ENCODE measurements at regions not wholly inside any gene's neighbourhood (a gene's known extent, or its start where the extent isn't known, plus 50 kb on each side); places are given as distances from the start of the nearest gene placed in this dataset.

DNA sequence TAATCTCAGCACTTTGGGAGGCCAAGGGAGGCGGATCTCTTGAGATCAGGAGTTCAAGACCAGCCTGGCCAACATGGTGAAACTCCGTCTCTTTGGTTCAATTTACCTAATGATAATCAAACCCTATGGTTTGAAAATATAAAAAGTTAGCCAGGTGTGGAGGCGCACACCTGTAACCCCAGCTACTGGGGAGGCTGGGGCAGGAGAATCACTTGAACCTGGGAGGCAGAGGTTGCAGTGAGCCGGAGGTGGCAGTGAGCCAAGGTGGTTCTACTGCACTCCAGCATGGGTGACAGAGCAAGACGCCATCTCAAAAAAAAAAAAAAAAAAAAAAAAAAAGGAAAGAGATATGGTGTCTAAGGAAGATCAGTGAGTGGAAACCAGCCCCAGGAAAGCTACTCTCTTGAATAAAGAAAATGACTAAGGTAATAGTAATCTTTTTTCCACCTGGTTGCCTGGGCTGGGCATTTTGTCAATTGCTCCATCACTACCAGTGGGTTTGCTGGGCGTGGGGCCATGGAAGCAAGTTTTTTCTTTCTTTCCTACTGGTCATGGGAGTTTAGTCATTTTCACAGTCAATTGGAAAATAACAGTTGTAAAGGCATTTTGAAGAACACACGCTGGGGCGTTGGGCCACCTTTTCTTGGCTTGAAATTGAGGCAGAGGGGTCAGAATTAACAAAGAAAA is 387.6 kb upstream of the RGMA start:
- TF ChIP-seq CREM (IDR thresholded peaks at IDR 0.05; ENCODE audit: low read depth) (no peak), ZNF644 (tag; IDR thresholded peaks at IDR 0.05; ENCODE audit: low read depth) (no peak), CEBPB (tag; IDR thresholded peaks at IDR 0.05) (no peak), RUNX1 (IDR thresholded peaks at IDR 0.05; ENCODE audit: low read depth) (no peak), RFX5 (IDR thresholded peaks at IDR 0.05; ENCODE audit: low read depth, low read length) (no peak), ZNF431 (CRISPR knock-in tag; IDR thresholded peaks at IDR 0.05) (no peak), ARHGAP35 (IDR thresholded peaks at IDR 0.05; ENCODE audit: partially characterized antibody) (no peak)
- TF ChIP-seq, protein P1, sequence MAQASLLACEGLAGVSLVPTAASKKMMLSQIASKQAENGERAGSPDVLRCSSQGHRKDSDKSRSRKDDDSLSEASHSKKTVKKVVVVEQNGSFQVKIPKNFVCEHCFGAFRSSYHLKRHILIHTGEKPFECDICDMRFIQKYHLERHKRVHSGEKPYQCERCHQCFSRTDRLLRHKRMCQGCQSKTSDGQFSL (CRISPR knock-in tag; IDR thresholded peaks at IDR 0.05): no peak
- TF ChIP-seq, protein P1 (tag; IDR thresholded peaks at IDR 0.05): no peak
- TF ChIP-seq, protein P2, sequence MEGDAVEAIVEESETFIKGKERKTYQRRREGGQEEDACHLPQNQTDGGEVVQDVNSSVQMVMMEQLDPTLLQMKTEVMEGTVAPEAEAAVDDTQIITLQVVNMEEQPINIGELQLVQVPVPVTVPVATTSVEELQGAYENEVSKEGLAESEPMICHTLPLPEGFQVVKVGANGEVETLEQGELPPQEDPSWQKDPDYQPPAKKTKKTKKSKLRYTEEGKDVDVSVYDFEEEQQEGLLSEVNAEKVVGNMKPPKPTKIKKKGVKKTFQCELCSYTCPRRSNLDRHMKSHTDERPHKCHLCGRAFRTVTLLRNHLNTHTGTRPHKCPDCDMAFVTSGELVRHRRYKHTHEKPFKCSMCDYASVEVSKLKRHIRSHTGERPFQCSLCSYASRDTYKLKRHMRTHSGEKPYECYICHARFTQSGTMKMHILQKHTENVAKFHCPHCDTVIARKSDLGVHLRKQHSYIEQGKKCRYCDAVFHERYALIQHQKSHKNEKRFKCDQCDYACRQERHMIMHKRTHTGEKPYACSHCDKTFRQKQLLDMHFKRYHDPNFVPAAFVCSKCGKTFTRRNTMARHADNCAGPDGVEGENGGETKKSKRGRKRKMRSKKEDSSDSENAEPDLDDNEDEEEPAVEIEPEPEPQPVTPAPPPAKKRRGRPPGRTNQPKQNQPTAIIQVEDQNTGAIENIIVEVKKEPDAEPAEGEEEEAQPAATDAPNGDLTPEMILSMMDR (IDR thresholded peaks at IDR 0.05 in 2 of 3, conservative IDR thresholded peaks at IDR 0.05 in 1 of 3; ENCODE audit: insufficient read depth in 2 of 3, low read depth in 1 of 3, low read length in 3 of 3): no peak
- TF ChIP-seq, protein P3, sequence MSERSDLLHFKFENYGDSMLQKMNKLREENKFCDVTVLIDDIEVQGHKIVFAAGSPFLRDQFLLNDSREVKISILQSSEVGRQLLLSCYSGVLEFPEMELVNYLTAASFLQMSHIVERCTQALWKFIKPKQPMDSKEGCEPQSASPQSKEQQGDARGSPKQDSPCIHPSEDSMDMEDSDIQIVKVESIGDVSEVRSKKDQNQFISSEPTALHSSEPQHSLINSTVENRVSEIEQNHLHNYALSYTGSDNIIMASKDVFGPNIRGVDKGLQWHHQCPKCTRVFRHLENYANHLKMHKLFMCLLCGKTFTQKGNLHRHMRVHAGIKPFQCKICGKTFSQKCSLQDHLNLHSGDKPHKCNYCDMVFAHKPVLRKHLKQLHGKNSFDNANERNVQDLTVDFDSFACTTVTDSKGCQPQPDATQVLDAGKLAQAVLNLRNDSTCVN (CRISPR knock-in tag; IDR thresholded peaks at IDR 0.05): no peak
- TF ChIP-seq, protein P4, sequence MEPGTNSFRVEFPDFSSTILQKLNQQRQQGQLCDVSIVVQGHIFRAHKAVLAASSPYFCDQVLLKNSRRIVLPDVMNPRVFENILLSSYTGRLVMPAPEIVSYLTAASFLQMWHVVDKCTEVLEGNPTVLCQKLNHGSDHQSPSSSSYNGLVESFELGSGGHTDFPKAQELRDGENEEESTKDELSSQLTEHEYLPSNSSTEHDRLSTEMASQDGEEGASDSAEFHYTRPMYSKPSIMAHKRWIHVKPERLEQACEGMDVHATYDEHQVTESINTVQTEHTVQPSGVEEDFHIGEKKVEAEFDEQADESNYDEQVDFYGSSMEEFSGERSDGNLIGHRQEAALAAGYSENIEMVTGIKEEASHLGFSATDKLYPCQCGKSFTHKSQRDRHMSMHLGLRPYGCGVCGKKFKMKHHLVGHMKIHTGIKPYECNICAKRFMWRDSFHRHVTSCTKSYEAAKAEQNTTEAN (CRISPR knock-in tag; IDR thresholded peaks at IDR 0.05): no peak

Measured in K562 (cell line).